ENCODE measurements at regions not wholly inside any gene's neighbourhood (a gene's known extent, or its start where the extent isn't known, plus 50 kb on each side); places are given as distances from the start of the nearest gene placed in this dataset.

- no peaks in the 10 kb centered on the region for H3K9me3 Mint-ChIP-seq
- no peak for DNase-seq (ENCODE audit: low spot score in 2 of 2, unreplicated experiment in 2 of 2)
- H3K27ac Mint-ChIP-seq = no peak overlapping the region
- H3K36me3 Mint-ChIP-seq = no peaks in the 10 kb centered on the region
- H3K4me1 Mint-ChIP-seq = peaks cover 9% of the 10 kb centered on the region
- no peak overlapping the region for H3K4me3 Mint-ChIP-seq
- no peaks in the 10 kb centered on the region for H3K27me3 Mint-ChIP-seq (ENCODE audit: low read depth)
- TF ChIP-seq CTCF (IDR thresholded peaks at IDR 0.05; ENCODE audit: unreplicated experiment) = no peak
These were observed 245.8 kb upstream of the DIAPH2 start for GRCh38 chrX:96438803-96439202.

- Mint-ChIP-seq H3K27me3 (ENCODE audit: low read depth) (no peaks in the 10 kb centered on the region), H3K9me3 (no peaks in the 10 kb centered on the region), H3K36me3 (no peaks in the 10 kb centered on the region), H3K4me1 (peaks cover 23% of the 10 kb centered on the region), H3K27ac (no peak overlapping the region), H3K4me3 (no peak overlapping the region)
- no peak for DNase-seq (ENCODE audit: low spot score in 2 of 2, unreplicated experiment in 2 of 2)
- TF ChIP-seq CTCF (IDR thresholded peaks at IDR 0.05; ENCODE audit: unreplicated experiment) = no peak
These were observed 243.7 kb upstream of the DIAPH2 start for GRCh38 chrX:96440941-96441340.

GRCh38 chrX:96445531-96446065 lies 239.0 kb upstream of the DIAPH2 start:
- TF ChIP-seq CTCF (IDR thresholded peaks at IDR 0.05; ENCODE audit: unreplicated experiment) = no peak
- no peak for DNase-seq (ENCODE audit: low spot score in 2 of 2, unreplicated experiment in 2 of 2)
- Mint-ChIP-seq H3K27me3 (ENCODE audit: low read depth) (no peaks in the 10 kb centered on the region), H3K9me3 (no peaks in the 10 kb centered on the region), H3K4me3 (no peak overlapping the region), H3K36me3 (no peaks in the 10 kb centered on the region), H3K4me1 (peaks cover 20% of the 10 kb centered on the region), H3K27ac (no peak overlapping the region)

GRCh38 chrX:96446524-96446923 lies 238.1 kb upstream of the DIAPH2 start:
- Mint-ChIP-seq H3K36me3 (no peaks in the 10 kb centered on the region), H3K4me1 (peaks cover 22% of the 10 kb centered on the region), H3K27me3 (ENCODE audit: low read depth) (no peaks in the 10 kb centered on the region), H3K27ac (no peak overlapping the region), H3K4me3 (no peak overlapping the region), H3K9me3 (no peaks in the 10 kb centered on the region)
- DNase-seq (ENCODE audit: low spot score in 2 of 2, unreplicated experiment in 2 of 2) = no peak
- no peak for TF ChIP-seq CTCF (IDR thresholded peaks at IDR 0.05; ENCODE audit: unreplicated experiment)

GRCh38 chrX:96447161-96447560 lies 237.5 kb upstream of the DIAPH2 start:
- no peak for DNase-seq (ENCODE audit: low spot score in 2 of 2, unreplicated experiment in 2 of 2)

More at GRCh38 chrX:96447161-96447560, 237.5 kb upstream of the DIAPH2 start:
- Mint-ChIP-seq H3K36me3 (no peaks in the 10 kb centered on the region), H3K4me1 (peaks cover 22% of the 10 kb centered on the region), H3K9me3 (no peaks in the 10 kb centered on the region), H3K27me3 (ENCODE audit: low read depth) (no peaks in the 10 kb centered on the region), H3K4me3 (no peak overlapping the region), H3K27ac (no peak overlapping the region)
- no peak for TF ChIP-seq CTCF (IDR thresholded peaks at IDR 0.05; ENCODE audit: unreplicated experiment)

All from mesothelial cell of epicardium (in vitro differentiated cells).